Fibroblast of lung (primary cell): ENCODE measurements at regions not wholly inside any gene's neighbourhood (a gene's known extent, or its start where the extent isn't known, plus 50 kb on each side); places are given as distances from the start of the nearest gene placed in this dataset.
A peak's percentile ranks its signal among the peaks of the same experiment; 100 is the strongest.

Source experiments
- DNase-seq, 2 donors: peaks; one replicate each; pipeline versions ENCODE4 v3.0.0 to v3.0.0-alpha.2; 2010; ENCODE audit warnings: low read depth in 2 of 2
- H2AFZ ChIP-seq: 2 replicates; pipeline ENCODE4 v1.5.1; 2012; ENCODE audit warnings: low read length, control low read depth, inconsistent platforms
- H3K27ac ChIP-seq: 2 replicates; pipeline ENCODE4 v1.5.1; 2011; ENCODE audit warnings: low read length, control low read depth; ENCODE audit not compliant: insufficient read depth
- H3K27me3 ChIP-seq: 2 replicates; pipeline ENCODE4 v1.5.1; 2011; ENCODE audit warnings: mild to moderate bottlenecking, low read length; ENCODE audit not compliant: control insufficient read depth, insufficient read depth
- H3K36me3 ChIP-seq: 2 replicates; pipeline ENCODE4 v1.5.1; 2011; ENCODE audit warnings: low read length; ENCODE audit not compliant: control insufficient read depth, insufficient read depth
- H3K4me1 ChIP-seq: 2 replicates; pipeline ENCODE4 v1.5.1; 2011; ENCODE audit warnings: low read length; ENCODE audit not compliant: control insufficient read depth, insufficient read depth; ENCODE audit errors: extremely low read depth
- H3K4me2 ChIP-seq: 2 replicates; pipeline ENCODE4 v1.5.1; 2011; ENCODE audit warnings: low read length, control low read depth; ENCODE audit not compliant: insufficient read depth; ENCODE audit errors: extremely low read depth
- H3K4me3 ChIP-seq, 4 experiments: fragments of 200-600 bp in 1 of 4; sonication (generic) in 1 of 4; replicated peaks in 1 of 4; 2 replicates each; pipeline ENCODE4 v1.5.1; 2011 to 2016; ENCODE audit warnings: low read length in 4 of 4, low read depth in 3 of 4, mild to moderate bottlenecking in 3 of 4, control low read depth in 2 of 4, inconsistent platforms in 1 of 4, mixed read lengths in 1 of 4; ENCODE audit not compliant: insufficient read depth in 1 of 4; ENCODE audit errors: control extremely low read depth in 1 of 4
- H3K79me2 ChIP-seq: 2 replicates; pipeline ENCODE4 v1.5.1; 2012; ENCODE audit warnings: mild to moderate bottlenecking, low read length, inconsistent platforms; ENCODE audit not compliant: control insufficient read depth, insufficient read depth
- H3K9ac ChIP-seq: 2 replicates; pipeline ENCODE4 v1.5.1; 2011; ENCODE audit warnings: mild to moderate bottlenecking, low read length, control low read depth; ENCODE audit not compliant: insufficient read depth
- H3K9me3 ChIP-seq: 2 replicates; pipeline ENCODE4 v1.5.1; 2012; ENCODE audit warnings: low read depth, low read length; ENCODE audit not compliant: control insufficient read depth, insufficient read depth
- H4K20me1 ChIP-seq: 2 replicates; pipeline ENCODE4 v1.5.1; 2011; ENCODE audit warnings: low read length; ENCODE audit not compliant: control insufficient read depth, insufficient read depth; ENCODE audit errors: extremely low read depth
- CTCF ChIP-seq, 2 donors: IDR thresholded peaks in 1 of 2; conservative IDR thresholded peaks in 1 of 2; 1 replicate in 1 of 2; 2 replicates in 1 of 2; pipeline ENCODE4 v1.5.1; 2011 to 2012; ENCODE audit warnings: low read length in 2 of 2, control low read depth in 1 of 2, inconsistent platforms in 1 of 2, low read depth in 1 of 2, mild to moderate bottlenecking in 1 of 2
- EZH2 ChIP-seq: IDR thresholded peaks from 2 replicates; pipeline ENCODE4 v1.5.1; 2012; ENCODE audit warnings: low read length, control low read depth, mild to moderate bottlenecking; ENCODE audit errors: missing control alignments

GRCh38 chr2:35731674-35732073 is 623.9 kb upstream of the CRIM1 start:
- Histone ChIP-seq H3K27me3 (no peaks in the 10 kb centered on the region), H3K27ac (no peak overlapping the region), H3K4me3 (no peak overlapping the region), H2AFZ (no peak overlapping the region), H3K4me1 (no peaks in the 10 kb centered on the region), H3K9me3 (no peaks in the 10 kb centered on the region), H3K79me2 (no peaks in the 10 kb centered on the region), H4K20me1 (no peaks in the 10 kb centered on the region), H3K4me2 (no peak overlapping the region), H3K36me3 (no peaks in the 10 kb centered on the region), H3K9ac (no peak overlapping the region)
- TF ChIP-seq CTCF (conservative IDR thresholded peaks at IDR 0.05 in 1 of 2, IDR thresholded peaks at IDR 0.05 in 1 of 2; ENCODE audit: low read depth in 1 of 2, low read length in 2 of 2) (no peak), EZH2 (no peak)
- DNase-seq, result no peak

- Histone ChIP-seq H3K79me2 (no peaks in the 10 kb centered on the region), H4K20me1 (no peaks in the 10 kb centered on the region), H3K36me3 (no peaks in the 10 kb centered on the region), H3K4me2 (no peak overlapping the region), H3K9ac (no peak overlapping the region), H3K4me1 (no peaks in the 10 kb centered on the region), H3K27me3 (no peaks in the 10 kb centered on the region), H3K9me3 (no peaks in the 10 kb centered on the region), H2AFZ (no peak overlapping the region), H3K4me3 (no peak overlapping the region), H3K27ac (no peak overlapping the region)
- TF ChIP-seq EZH2 (no peak), CTCF (conservative IDR thresholded peaks at IDR 0.05 in 1 of 2, IDR thresholded peaks at IDR 0.05 in 1 of 2; ENCODE audit: low read depth in 1 of 2, low read length in 2 of 2) (no peak)
- DNase-seq, result peak; percentile 1 to 57
Measured at GRCh38 chr2:35714883-35715282, 640.7 kb upstream of the CRIM1 start.

- Histone ChIP-seq H3K36me3 (no peaks in the 10 kb centered on the region), H3K9me3 (no peaks in the 10 kb centered on the region)
- TF ChIP-seq CTCF (conservative IDR thresholded peaks at IDR 0.05 in 1 of 2, IDR thresholded peaks at IDR 0.05 in 1 of 2; ENCODE audit: low read depth in 1 of 2, low read length in 2 of 2), result no peak
- TF ChIP-seq EZH2, result no peak
Measured at GRCh38 chr2:35708411-35708923, 647.1 kb upstream of the CRIM1 start.

More at GRCh38 chr2:35708411-35708923, 647.1 kb upstream of the CRIM1 start:
- Histone ChIP-seq H3K9ac (no peak overlapping the region), H3K4me2 (no peak overlapping the region), H3K79me2 (no peaks in the 10 kb centered on the region), H2AFZ (no peak overlapping the region), H4K20me1 (no peaks in the 10 kb centered on the region), H3K4me3 (no peak overlapping the region), H3K4me1 (no peaks in the 10 kb centered on the region), H3K27ac (no peak overlapping the region), H3K27me3 (no peaks in the 10 kb centered on the region)
- DNase-seq, result peak in 1 of 2 donors; percentile 3
